GM21528 (cell line): ENCODE measurements at regions not wholly inside any gene's neighbourhood (a gene's known extent, or its start where the extent isn't known, plus 50 kb on each side); places are given as distances from the start of the nearest gene placed in this dataset.

Experiments
- ATAC-seq: cut with Tn5 transposase; IDR thresholded peaks from one replicate; pipeline ENCODE4 v1.9.1; 2021; ENCODE audit warnings: mild to moderate bottlenecking, moderate library complexity; ENCODE audit not compliant: unreplicated experiment, low FRiP score

DNA sequence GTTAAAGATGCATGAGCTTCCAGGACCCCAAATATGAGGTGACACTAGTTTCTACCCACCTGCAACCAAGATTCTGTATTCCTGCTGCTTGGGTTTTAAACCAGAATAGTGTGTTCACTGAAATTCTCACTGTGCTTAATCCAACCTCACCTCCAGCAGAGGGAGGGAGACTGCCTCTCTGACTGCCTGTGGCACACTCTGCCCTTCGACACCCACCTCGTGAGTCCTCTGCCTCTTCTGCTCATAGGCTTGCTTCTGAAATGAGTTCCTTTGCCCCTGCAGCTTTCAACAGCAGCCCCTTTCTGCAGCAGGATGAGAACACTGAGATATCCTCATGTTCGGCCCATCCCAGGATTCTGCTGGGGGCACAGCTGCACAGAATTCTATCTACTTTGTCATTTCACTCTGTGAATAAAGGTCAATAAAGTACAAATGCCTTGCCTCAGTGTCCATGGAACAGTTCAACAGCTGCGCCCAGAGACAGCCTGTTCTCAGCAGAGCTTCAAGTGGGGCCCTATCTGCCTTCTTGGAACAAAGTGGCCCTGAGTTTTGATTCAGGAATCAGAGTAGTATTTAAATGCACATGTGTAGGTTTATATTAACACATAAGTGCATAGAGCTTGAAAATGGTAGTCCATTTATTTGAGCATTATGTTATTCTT lies 632.5 kb downstream of the TNS3 start:
- no peak for ATAC-seq

DNA sequence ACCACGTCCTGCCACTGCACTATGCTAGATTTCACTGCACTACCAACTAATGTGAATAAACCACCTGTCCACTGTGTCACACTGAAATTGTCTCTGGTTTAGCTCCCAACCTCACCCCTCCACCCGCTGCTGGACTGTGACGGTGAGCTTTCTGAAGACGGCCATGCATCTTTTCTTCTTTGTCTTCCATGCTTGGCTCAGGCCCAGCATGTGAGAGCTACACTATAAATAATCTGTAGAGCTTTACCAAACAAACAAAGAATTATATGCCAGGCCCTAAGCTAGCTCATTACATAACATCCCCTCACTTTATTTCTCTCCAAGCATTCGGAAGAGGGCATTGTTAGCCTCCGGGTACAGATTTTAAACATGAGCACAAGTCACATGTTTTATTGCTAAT lies 633.2 kb downstream of the TNS3 start:
- no peak for ATAC-seq

DNA sequence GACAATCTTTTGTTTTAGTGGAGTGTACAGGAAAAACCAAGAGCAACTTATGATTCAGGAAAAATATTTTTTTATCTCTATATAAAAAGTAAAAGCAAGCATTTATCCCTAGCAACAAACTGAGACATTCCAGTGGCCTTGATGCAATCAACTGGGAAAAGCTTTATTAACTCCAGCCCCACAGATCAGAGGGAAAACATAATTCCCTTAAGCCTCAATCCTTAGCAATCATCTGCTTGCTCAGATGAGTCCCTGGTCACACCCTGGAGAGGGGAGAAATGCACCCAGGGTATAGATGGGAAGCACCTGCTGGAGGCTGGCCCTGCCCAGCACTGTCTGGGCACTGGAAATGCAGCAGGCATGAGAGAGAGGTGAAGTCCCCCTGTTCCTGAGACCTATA lies 636.6 kb downstream of the TNS3 start:
- ATAC-seq = no peak

DNA sequence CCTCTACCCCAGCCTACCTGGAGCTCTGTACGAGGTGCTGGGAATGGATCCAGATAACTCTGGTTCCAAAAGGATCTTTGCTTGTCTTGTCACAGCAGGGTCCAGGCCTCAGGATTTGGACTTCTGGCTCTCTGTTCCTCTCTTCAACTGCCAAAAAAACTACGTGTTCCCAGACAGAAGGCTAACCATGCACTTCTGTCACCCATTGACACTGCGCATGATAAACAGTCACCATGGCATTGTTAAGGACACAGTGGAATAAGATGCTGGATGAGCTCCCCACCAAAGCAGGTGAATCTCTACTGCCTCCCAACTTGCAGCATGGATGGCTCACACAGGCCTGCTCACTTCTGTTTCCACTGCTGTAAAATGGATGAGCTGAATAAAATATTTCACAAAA lies 637.9 kb downstream of the TNS3 start:
- no peak for ATAC-seq

DNA sequence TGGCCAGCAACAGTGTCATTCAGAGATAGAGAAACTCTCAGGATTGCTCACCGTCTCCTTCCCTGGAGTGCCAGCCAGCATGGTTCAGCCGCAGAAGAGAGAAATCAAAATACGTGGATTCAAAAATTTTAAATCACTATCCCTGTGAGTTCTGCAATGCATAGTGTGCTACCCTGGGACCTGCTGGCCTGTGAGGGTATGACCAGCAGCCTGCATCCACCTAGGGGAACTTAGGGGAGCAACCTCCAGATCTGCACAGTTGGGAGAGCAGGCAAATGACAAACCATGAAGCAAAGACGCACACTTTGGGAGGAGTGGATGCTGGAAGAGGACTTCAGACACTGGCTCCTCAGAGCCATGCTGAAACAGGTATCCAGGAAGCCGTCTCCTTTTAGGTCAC lies 639.3 kb downstream of the TNS3 start:
- ATAC-seq = no peak

DNA sequence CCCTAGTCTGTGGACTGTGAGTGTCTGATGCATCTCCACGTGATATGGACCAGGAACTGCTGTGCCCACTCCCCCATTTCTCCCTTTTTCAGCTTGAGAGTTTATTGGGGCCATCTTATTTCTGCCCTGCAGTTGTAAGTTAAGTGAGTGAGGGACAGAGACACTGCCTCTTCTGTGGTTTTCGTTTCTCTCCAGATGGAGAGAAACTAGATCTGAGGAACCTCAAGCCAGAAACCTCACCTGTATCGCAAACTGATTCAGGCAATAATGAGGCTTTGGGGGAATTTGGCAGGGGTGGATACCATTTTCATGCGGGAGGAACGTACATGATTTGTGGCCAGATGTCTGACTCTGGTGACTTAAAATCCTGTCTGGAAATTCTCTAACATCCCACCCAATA lies 641.7 kb downstream of the TNS3 start:
- ATAC-seq = no peak

DNA sequence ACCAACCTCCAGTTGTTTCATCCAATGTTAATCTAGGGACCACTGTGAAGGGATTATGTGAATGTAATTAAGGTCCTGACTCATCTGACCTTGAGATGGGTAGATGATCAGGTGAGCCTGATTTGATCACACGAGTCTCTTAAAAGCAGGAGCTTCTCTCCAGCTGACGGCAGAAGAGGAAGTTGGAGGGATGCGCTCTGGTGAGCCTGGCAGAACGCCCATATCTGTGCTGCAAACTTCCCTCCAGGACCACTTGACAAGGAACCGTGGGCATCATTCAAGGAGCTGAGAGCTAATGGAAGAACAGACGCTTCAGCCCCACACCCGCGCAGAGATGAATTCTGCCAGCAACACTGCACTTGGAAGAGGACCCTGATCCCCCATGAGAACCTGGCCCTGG lies 642.4 kb downstream of the TNS3 start:
- ATAC-seq = no peak

DNA sequence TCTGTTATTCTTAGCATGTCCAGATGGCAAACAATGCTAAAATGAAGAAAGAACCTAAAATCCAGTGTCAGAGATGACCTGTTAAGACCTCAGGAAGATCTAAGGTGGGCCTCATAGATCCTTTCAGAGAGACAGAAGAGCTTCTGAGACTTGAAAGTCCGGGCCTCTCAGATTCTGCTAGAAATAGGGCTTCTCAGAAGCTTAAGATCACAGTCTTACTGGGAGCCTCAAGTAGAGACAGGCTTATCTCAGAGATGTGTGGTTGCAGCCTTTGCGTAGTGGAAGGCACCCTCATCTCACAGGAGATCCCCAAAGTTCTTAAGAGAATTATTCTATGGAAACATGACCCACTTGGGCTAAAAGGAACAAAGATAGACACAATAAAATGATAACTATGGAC lies 642.8 kb downstream of the TNS3 start:
- no peak for ATAC-seq

DNA sequence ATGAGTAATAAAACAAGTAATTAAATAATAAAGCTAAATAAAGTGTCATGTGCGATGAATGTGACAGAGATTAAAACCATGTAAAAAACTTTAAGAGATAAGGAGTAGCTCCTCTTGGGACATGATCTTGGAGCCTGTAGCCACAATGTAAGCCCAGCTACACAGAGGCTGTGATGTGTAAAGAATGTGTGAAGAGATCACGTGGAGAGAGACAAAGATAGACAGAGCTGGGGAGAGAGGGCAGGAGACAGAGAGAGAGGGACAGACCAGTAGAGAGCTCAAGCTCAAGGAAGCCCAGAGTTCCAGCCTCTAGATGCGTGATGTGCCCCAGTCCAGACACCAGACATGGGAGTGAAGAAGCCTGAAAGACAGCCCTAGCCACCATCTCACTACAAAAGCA lies 644.1 kb downstream of the TNS3 start:
- ATAC-seq = no peak

DNA sequence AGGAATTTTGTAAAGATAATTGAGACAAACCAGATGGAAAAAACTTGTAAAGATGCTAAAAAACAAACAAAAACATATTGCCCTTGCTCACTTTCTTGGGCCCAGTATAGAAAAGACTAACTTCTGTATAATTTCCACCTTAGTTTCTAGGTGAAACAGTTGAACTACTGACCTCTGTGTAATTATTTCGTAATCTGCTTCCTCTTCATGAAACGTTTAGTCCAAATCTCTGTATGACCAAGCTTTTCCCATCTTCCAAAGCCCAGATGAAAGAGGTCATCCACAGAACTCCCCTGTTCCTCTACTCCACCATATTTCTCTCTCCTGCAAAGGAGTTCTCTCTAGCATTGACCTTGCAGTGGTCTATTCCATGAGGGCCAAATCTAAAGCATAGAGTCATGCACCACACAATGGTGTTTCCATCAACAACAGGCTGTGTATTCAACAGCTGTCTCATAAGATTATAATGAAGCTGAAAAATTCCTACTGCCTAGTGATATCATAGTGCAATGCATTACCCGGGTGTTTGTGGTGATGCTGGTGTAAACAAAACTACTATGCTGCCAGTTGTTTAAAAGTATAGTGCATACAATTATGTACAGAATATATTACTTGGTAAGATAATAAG lies 647.6 kb downstream of the TNS3 start:
- ATAC-seq = no peak

DNA sequence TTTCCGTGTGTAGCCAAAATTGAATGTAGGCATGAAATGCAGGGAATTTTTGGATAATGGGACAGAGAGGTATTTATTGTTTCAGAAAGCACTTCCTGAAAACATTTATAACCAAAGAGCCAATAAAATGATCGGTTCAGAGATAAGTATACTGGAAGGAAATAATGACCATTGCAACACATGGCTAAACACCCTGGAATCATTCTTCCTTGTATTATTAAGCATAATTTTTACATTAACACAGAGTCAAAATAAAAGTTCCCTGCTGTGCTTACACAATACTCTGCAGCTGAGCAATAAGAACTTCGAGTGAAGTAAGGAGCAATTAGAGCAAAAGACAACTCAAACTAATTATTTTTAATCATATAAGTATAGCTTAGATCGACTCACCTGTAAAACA lies 648.3 kb downstream of the TNS3 start:
- ATAC-seq = no peak

DNA sequence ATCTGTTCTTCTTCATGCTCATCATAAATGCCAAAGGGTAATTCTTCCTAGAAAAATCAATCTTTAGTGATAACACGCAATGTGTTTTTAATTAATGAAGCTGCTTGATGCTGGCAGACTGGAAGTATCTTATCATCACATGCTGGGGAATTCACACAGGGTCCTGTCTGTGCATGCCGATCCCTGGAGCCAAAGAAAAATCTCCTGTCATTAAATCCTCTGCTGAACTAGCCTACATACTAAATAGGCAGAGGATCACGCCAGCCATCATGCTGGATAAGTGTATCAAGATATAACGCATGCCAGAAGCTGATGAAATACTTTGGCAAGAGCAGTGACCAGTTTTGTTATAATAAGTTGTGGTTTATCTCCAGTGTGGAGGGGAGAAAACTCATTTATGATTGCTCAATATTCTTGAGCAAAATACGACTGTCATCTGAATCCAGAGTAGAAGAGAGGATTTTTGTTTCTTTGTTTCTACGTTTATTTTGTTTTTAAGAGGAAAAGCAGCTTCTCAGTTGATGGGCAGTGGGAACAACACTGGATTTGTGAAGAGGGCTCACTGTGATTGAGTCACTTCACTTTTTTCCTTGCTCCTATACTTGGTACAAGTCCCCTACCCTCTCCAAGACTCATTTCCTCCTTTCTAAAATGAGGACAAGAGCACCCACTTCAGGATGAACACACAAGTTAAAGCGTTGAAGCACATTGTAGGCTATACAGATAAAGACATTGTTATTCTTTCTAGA lies 649.1 kb downstream of the TNS3 start:
- ATAC-seq = no peak

DNA sequence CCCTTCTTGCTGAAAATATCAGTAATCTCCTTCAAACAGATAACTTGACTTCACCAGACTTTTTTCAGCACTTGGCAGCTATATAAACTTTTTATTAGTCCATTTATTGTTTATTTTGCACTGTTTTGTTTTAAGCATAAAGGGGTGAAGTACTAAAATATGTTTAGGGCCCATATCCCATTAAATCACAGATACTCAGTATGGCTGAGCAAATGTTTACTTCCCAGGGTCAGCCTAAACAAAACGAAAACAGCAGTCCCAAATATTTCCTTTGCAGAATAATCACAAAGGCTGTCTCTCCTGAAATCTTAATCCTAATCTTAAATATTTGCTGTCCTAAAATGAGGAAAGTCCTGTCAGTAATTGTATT lies 649.6 kb downstream of the TNS3 start:
- no peak for ATAC-seq

DNA sequence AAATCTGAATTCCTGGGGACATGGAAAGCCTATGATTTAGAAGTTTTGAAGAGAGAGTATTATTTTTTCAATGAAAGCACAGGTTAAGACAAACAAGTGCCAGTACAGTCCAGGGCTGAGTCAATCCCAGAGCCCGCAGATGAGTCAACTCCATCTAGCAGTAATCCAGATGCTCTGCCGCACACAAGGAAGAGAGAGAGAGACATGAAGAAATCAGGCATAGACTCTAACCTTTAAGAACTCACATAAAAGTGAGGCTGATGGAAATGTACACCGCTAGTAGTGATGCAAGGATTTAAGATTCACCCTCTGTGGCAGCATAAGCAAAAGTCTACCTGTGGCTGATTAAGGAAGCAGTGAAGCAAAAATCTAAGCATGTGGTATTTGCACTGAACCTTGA lies 651.5 kb downstream of the TNS3 start:
- ATAC-seq = no peak

DNA sequence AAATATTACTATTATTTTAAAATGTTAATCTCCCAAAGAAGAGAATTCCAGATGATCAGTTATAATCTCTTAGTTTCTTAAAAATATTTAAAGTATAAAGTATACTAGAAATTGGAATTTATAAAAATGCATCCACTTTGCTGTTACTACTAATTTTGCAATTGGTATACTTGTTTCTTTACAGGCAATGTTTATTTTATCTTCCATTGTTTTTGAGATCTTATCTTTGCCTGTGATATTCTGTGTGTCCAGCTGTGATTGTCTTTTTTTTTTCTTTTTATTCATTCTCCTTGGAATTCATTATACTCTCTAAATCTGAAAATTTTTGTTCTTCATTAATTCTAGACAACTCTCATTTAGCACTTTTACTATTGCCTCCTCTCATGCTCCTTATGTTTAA lies 652.6 kb downstream of the TNS3 start:
- no peak for ATAC-seq

DNA sequence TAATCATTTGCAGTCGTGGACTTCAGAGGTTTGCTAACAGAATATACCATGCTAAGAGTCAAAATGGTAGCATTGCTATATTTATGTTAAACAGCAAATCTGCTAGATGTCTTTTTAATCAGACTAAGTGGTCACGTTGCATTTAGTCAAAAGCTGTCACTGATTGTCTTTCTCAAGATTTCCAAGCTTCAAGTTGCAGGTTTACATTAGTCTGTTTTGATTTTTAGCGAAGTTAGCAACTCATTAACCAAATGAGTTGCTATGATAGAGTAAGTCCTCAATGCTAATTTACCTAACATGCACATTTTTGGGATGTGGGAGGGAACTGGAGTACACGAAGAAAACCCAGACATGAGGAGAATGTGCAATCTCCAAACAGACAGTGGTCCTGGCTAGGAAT lies 653.2 kb downstream of the TNS3 start:
- no peak for ATAC-seq

DNA sequence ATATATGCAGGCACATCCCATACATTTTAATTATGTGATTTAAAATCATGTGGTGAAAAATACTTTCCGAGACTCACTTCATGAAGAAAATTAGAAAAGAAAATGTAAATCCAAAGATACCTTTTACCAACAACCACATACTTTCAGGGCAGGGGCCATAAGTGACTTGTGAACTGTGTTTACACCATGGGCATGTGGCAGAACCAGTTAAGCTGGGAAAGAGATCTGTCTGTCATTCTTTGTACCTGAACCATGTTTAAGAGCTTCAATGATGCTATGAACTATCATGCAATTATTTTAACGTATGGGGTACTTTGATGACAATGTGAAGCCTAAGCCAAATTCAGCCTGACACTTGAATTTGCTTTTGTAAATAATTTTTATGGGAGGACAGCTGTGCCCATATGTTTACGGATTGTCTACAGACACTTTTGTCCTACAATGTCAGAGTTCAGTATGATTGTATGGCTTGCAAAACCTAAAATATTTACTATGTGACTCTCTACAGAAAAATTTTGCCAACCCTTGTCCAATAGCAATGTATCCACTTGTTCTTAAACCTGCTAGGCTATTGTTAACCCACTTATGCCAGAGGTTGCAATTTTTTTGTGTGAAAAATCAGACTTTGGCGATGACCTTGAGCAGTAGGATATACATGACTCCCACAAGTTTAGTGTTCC lies 654.6 kb downstream of the TNS3 start:
- no peak for ATAC-seq

DNA sequence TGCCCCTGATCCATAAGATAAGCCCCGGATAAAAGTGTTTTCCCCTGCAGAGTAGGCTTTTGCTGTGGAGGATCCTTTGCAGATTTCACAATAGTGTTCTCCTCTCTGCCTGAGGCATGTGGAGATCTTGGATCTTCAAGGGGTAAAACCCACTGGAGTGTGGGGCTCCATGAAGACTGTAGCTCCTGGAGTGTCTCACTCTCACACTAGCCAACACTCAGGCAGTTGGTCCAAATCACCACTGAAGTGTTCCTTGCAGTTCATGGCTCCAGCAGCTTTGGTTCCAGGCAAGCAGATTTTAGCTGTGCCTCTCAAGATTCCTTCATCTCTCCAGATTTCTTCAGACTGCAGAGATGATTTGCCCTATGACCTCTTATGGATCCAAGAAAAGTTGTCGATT lies 665.3 kb downstream of the TNS3 start:
- no peak for ATAC-seq

DNA sequence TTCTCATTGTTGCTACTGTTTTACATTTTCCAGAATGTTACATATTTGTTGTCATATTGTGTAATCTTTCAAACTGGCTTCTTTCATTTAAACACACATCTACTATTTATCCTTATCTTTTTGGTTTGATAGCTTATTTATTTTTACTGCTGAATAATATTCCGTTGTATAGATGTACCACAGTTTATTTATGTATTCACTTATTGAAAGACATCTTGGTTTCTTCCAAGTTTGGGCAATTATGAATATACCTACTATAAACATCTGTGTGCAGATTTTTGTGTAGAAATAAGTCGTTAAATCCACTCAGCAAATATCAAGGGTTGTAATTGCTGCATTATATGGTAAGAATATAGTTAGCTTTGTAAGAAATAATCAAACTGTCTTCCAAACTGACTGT lies 669.2 kb downstream of the TNS3 start:
- no peak for ATAC-seq

DNA sequence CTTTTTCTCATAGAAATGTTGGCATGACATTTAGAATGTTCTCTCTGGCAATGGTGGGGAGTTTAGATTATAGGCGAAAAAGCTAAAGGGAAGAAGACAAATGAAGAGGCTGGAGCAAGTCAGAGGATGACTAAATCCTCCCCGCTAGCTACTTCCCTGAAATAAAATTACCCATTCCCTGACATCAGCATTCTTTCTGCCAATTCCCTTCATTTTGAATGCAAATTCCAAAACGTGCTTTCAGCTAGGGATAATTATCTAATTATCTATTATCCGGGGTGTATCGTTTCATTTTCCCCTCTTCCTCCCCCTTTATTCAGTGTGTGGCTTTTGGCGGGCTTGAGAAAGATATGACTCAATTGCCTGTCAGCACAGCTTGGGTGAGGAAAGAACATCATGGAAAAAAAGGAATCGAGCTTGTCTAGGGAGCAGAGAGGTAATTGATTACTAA lies 672.3 kb downstream of the TNS3 start:
- ATAC-seq = no peak

DNA sequence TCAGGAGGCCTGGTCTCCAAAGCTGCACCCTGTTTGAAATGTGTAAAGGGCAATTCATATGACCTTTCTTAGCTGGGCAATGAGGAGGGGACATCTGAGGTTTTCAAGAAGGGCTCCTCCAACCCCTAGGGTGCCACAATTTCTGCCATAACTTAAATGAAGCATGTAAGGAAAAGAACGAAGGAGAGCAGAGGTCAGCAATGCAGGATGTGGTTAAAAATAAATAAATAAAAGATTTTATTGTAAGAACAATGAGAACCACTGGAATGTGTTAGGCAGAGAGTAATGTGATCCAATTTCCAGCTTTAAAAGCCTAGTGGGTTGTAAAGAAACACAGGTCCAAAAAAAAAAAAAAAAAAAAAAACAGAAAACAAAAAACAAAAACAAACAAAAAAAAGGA lies 673.1 kb downstream of the TNS3 start:
- no peak for ATAC-seq
